Fibroblast of lung (primary cell): ENCODE measurements at regions not wholly inside any gene's neighbourhood (a gene's known extent, or its start where the extent isn't known, plus 50 kb on each side); places are given as distances from the start of the nearest gene placed in this dataset.

Experiments used
- DNase-seq, 2 donors: peaks; one replicate each; pipeline versions ENCODE4 v3.0.0 to v3.0.0-alpha.2; 2010; ENCODE audit warnings: low read depth in 2 of 2
- H2AFZ ChIP-seq: 2 replicates; pipeline ENCODE4 v1.5.1; 2012; ENCODE audit warnings: low read length, control low read depth, inconsistent platforms
- H3K27ac ChIP-seq: 2 replicates; pipeline ENCODE4 v1.5.1; 2011; ENCODE audit warnings: low read length, control low read depth; ENCODE audit not compliant: insufficient read depth
- H3K27me3 ChIP-seq: 2 replicates; pipeline ENCODE4 v1.5.1; 2011; ENCODE audit warnings: mild to moderate bottlenecking, low read length; ENCODE audit not compliant: control insufficient read depth, insufficient read depth
- H3K36me3 ChIP-seq: 2 replicates; pipeline ENCODE4 v1.5.1; 2011; ENCODE audit warnings: low read length; ENCODE audit not compliant: control insufficient read depth, insufficient read depth
- H3K4me1 ChIP-seq: 2 replicates; pipeline ENCODE4 v1.5.1; 2011; ENCODE audit warnings: low read length; ENCODE audit not compliant: control insufficient read depth, insufficient read depth; ENCODE audit errors: extremely low read depth
- H3K4me2 ChIP-seq: 2 replicates; pipeline ENCODE4 v1.5.1; 2011; ENCODE audit warnings: low read length, control low read depth; ENCODE audit not compliant: insufficient read depth; ENCODE audit errors: extremely low read depth
- H3K4me3 ChIP-seq, 4 experiments: fragments of 200-600 bp in 1 of 4; sonication (generic) in 1 of 4; replicated peaks in 1 of 4; 2 replicates each; pipeline ENCODE4 v1.5.1; 2011 to 2016; ENCODE audit warnings: low read length in 4 of 4, low read depth in 3 of 4, mild to moderate bottlenecking in 3 of 4, control low read depth in 2 of 4, inconsistent platforms in 1 of 4, mixed read lengths in 1 of 4; ENCODE audit not compliant: insufficient read depth in 1 of 4; ENCODE audit errors: control extremely low read depth in 1 of 4
- H3K79me2 ChIP-seq: 2 replicates; pipeline ENCODE4 v1.5.1; 2012; ENCODE audit warnings: mild to moderate bottlenecking, low read length, inconsistent platforms; ENCODE audit not compliant: control insufficient read depth, insufficient read depth
- H3K9ac ChIP-seq: 2 replicates; pipeline ENCODE4 v1.5.1; 2011; ENCODE audit warnings: mild to moderate bottlenecking, low read length, control low read depth; ENCODE audit not compliant: insufficient read depth
- H3K9me3 ChIP-seq: 2 replicates; pipeline ENCODE4 v1.5.1; 2012; ENCODE audit warnings: low read depth, low read length; ENCODE audit not compliant: control insufficient read depth, insufficient read depth
- H4K20me1 ChIP-seq: 2 replicates; pipeline ENCODE4 v1.5.1; 2011; ENCODE audit warnings: low read length; ENCODE audit not compliant: control insufficient read depth, insufficient read depth; ENCODE audit errors: extremely low read depth
- EZH2 ChIP-seq: IDR thresholded peaks from 2 replicates; pipeline ENCODE4 v1.5.1; 2012; ENCODE audit warnings: low read length, control low read depth, mild to moderate bottlenecking; ENCODE audit errors: missing control alignments
- TF ChIP-seq, protein P1 (sequence below), 2 donors: IDR thresholded peaks in 1 of 2; conservative IDR thresholded peaks in 1 of 2; 1 replicate in 1 of 2; 2 replicates in 1 of 2; pipeline ENCODE4 v1.5.1; 2011 to 2012; ENCODE audit warnings: low read length in 2 of 2, control low read depth in 1 of 2, inconsistent platforms in 1 of 2, low read depth in 1 of 2, mild to moderate bottlenecking in 1 of 2

DNA sequence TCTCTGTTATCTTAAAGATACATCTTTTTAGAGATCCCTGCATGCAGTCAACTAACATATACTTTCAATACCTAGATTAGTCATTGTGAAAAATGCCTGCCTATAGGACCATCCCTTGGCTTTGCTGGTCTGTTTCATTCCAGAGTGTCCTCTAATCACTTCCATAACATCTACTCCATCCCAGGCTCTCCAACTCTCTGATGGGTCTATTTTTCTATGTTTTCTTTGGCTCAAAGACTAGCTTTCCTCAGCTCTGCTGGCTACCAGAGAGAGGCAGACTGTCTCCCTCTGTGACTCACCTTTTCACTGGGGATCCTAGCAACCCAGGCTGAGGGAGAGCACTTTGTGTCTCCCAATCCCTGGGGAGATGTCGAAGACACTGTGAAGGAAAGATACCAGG lies 547.7 kb upstream of the MCTP2 start:
- Histone ChIP-seq H3K9me3 (no peaks in the 10 kb centered on the region), H2AFZ (no peak overlapping the region), H3K4me3 (no peak overlapping the region), H3K4me2 (no peak overlapping the region), H3K79me2 (no peaks in the 10 kb centered on the region), H3K4me1 (no peaks in the 10 kb centered on the region), H3K36me3 (no peaks in the 10 kb centered on the region), H3K27ac (no peak overlapping the region), H3K27me3 (no peaks in the 10 kb centered on the region), H4K20me1 (no peaks in the 10 kb centered on the region), H3K9ac (no peak overlapping the region)
- no peak for DNase-seq
- TF ChIP-seq EZH2 = no peak
- TF ChIP-seq, protein P1, sequence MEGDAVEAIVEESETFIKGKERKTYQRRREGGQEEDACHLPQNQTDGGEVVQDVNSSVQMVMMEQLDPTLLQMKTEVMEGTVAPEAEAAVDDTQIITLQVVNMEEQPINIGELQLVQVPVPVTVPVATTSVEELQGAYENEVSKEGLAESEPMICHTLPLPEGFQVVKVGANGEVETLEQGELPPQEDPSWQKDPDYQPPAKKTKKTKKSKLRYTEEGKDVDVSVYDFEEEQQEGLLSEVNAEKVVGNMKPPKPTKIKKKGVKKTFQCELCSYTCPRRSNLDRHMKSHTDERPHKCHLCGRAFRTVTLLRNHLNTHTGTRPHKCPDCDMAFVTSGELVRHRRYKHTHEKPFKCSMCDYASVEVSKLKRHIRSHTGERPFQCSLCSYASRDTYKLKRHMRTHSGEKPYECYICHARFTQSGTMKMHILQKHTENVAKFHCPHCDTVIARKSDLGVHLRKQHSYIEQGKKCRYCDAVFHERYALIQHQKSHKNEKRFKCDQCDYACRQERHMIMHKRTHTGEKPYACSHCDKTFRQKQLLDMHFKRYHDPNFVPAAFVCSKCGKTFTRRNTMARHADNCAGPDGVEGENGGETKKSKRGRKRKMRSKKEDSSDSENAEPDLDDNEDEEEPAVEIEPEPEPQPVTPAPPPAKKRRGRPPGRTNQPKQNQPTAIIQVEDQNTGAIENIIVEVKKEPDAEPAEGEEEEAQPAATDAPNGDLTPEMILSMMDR (conservative IDR thresholded peaks at IDR 0.05 in 1 of 2, IDR thresholded peaks at IDR 0.05 in 1 of 2; ENCODE audit: low read depth in 1 of 2, low read length in 2 of 2) = no peak

DNA sequence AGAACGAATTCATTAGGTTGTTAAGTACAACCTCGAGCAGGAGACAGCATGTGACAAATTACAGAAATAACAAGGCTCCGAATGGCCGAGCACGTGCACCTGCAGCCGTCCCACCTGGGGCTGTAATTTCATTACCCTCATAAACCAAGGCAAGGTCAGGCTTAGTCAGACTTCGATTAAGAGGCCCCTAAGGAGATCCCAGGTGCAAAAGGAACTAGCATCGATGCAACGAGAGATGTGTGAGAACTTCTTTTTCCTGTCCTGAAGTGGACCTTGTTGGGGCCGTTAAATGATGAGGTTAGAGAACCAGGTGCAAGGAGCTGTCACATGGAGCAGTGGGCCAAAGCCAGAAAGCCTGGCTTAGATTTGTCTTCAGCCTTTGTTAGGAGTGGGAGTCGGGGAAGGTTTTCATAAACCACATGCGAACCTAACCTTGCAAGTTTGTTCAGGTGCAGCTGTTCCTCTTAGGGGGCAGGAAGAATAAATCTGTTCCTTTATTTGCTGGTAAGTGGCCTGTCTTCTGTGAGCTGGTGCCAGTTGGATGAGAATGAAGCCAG lies 559.9 kb upstream of the MCTP2 start:
- no peak overlapping the region for H3K9ac ChIP-seq
- no peaks in the 10 kb centered on the region for H3K27me3 ChIP-seq

DNA sequence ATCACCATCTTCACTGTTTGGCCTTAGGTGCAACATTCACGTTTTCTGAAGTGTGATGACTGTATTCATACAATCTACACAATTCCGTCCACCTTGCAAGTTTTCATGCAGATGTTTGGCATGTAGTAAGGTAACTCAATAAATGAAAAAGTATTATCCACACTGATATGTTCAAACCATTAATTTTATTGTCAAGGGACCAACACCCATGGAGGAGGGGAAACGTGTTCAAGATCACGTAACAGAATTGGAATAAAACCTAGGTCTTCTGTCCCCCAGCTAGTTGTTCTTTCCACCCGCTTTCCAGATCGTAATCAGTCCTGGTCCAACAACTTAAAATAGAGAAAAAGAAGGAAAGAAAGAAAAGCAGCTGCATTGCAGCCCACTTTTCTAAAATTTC lies 560.4 kb upstream of the MCTP2 start:
- no peak overlapping the region for H2AFZ ChIP-seq
- no peaks in the 10 kb centered on the region for H4K20me1 ChIP-seq
- no peaks in the 10 kb centered on the region for H3K79me2 ChIP-seq
- H3K4me3 ChIP-seq = no peak overlapping the region
- no peaks in the 10 kb centered on the region for H3K4me1 ChIP-seq
- H3K9me3 ChIP-seq = no peaks in the 10 kb centered on the region
- DNase-seq = no peak
- no peaks in the 10 kb centered on the region for H3K36me3 ChIP-seq
- H3K27me3 ChIP-seq = no peaks in the 10 kb centered on the region
- H3K4me2 ChIP-seq = no peak overlapping the region
- no peak overlapping the region for H3K9ac ChIP-seq
- no peak overlapping the region for H3K27ac ChIP-seq
- TF ChIP-seq EZH2 = no peak
- TF ChIP-seq, protein P1 (conservative IDR thresholded peaks at IDR 0.05 in 1 of 2, IDR thresholded peaks at IDR 0.05 in 1 of 2; ENCODE audit: low read depth in 1 of 2, low read length in 2 of 2) = no peak

More for the DNA sequence above, 559.9 kb upstream of the MCTP2 start:
- Histone ChIP-seq H3K79me2 (no peaks in the 10 kb centered on the region), H3K9me3 (no peaks in the 10 kb centered on the region), H2AFZ (no peak overlapping the region), H3K4me3 (no peak overlapping the region), H3K36me3 (no peaks in the 10 kb centered on the region), H3K27ac (no peak overlapping the region), H4K20me1 (no peaks in the 10 kb centered on the region), H3K4me2 (no peak overlapping the region), H3K4me1 (no peaks in the 10 kb centered on the region)
- TF ChIP-seq, protein P1 (conservative IDR thresholded peaks at IDR 0.05 in 1 of 2, IDR thresholded peaks at IDR 0.05 in 1 of 2; ENCODE audit: low read depth in 1 of 2, low read length in 2 of 2) = no peak
- no peak for TF ChIP-seq EZH2
- no peak for DNase-seq
